T-cell (primary cell): ENCODE measurements at regions not wholly inside any gene's neighbourhood (a gene's known extent, or its start where the extent isn't known, plus 50 kb on each side); places are given as distances from the start of the nearest gene placed in this dataset.
A peak's percentile ranks its signal among the peaks of the same experiment; 100 is the strongest.

Source experiments
- ATAC-seq, 4 experiments: fragments of 200-7000 bp in 3 of 4; fragments of 150-1000 bp in 1 of 4; cut with Tn5 transposase; replicated peaks in 1 of 4; 1 replicate in 3 of 4; 2 replicates in 1 of 4; pipeline ENCODE4 v1.10.0; 2021; ENCODE audit warnings: moderate library complexity in 3 of 4, mild to moderate bottlenecking in 2 of 4, moderate number of reproducible peaks in 1 of 4
- CTCF ChIA-PET, 2 donors: fragments of 300-600 bp; sonication (Branson Sonifier 250); formaldehyde crosslinking; loops; one replicate each; lab custom pipeline; 2022; ENCODE audit warnings: antibody characterized with exemption in 2 of 2; lab: Charles Lee
- POLR2A ChIA-PET, 2 donors: fragments of 300-600 bp; sonication (Branson Sonifier 250); formaldehyde crosslinking; loops; one replicate each; lab custom pipeline; 2022; ENCODE audit warnings: antibody characterized with exemption in 2 of 2; lab: Charles Lee
- DNase-seq, 35 experiments: peaks; one replicate each; pipeline versions ENCODE4 v3.0.0 to v3.0.0-alpha.2; 2013 to 2023
- H3K27ac ChIP-seq: one replicate; pipeline ENCODE4 v1.5.1; 2013; ENCODE audit warnings: low read length
- H3K27me3 ChIP-seq, 2 experiments: replicated peaks in 1 of 2; 1 replicate in 1 of 2; 2 replicates in 1 of 2; pipeline versions ENCODE4 v1.6.1 to v1.7.0; 2013; ENCODE audit warnings: low read length in 1 of 2, mixed read lengths in 1 of 2; ENCODE audit not compliant: control insufficient read depth in 2 of 2, insufficient read depth in 2 of 2; ENCODE audit errors: extremely low read depth in 1 of 2
- H3K36me3 ChIP-seq, 2 donors: 1 replicate in 1 of 2; 2 replicates in 1 of 2; pipeline versions ENCODE4 v1.6.1 to v1.7.0; 2013; ENCODE audit warnings: low read length in 1 of 2; ENCODE audit not compliant: control insufficient read depth in 2 of 2, insufficient read depth in 1 of 2; ENCODE audit errors: extremely low read depth in 1 of 2
- H3K4me1 ChIP-seq, 2 experiments: 1 replicate in 1 of 2; 2 replicates in 1 of 2; pipeline versions ENCODE4 v1.6.1 to v1.7.0; 2013; ENCODE audit warnings: low read length in 2 of 2, mixed read lengths in 1 of 2; ENCODE audit not compliant: insufficient read depth in 2 of 2, control insufficient read depth in 1 of 2; ENCODE audit errors: extremely low read depth in 1 of 2
- H3K4me3 ChIP-seq, 2 donors: 1 replicate in 1 of 2; 2 replicates in 1 of 2; pipeline versions ENCODE4 v1.5.1 to v1.7.0; 2013; ENCODE audit warnings: mild to moderate bottlenecking in 2 of 2, low read length in 1 of 2, moderate library complexity in 1 of 2; ENCODE audit not compliant: control insufficient read depth in 1 of 2; ENCODE audit errors: extremely low read depth in 1 of 2
- H3K9me3 ChIP-seq: 2 replicates; pipeline ENCODE4 v1.7.0; 2013
- H3K27ac Mint-ChIP-seq, 2 donors: one replicate each; pipeline ENCODE4 v1.8.0; 2020 to 2021; ENCODE audit warnings: mild to moderate bottlenecking in 2 of 2, mixed read lengths in 2 of 2
- H3K27me3 Mint-ChIP-seq, 2 donors: one replicate each; pipeline ENCODE4 v1.8.0; 2021 to 2022; ENCODE audit warnings: mixed read lengths in 2 of 2
- H3K36me3 Mint-ChIP-seq: one replicate; pipeline ENCODE4 v1.8.0; 2021; ENCODE audit warnings: mixed read lengths
- H3K4me1 Mint-ChIP-seq, 3 donors: one replicate each; pipeline ENCODE4 v1.8.0; 2020 to 2022; ENCODE audit warnings: mixed read lengths in 3 of 3, mild to moderate bottlenecking in 1 of 3
- H3K4me3 Mint-ChIP-seq, 3 donors: one replicate each; pipeline ENCODE4 v1.8.0; 2020 to 2022; ENCODE audit warnings: mild to moderate bottlenecking in 3 of 3, mixed read lengths in 3 of 3, moderate library complexity in 3 of 3
- H3K9me3 Mint-ChIP-seq, 3 donors: one replicate each; pipeline ENCODE4 v1.8.0; 2020 to 2022; ENCODE audit warnings: mixed read lengths in 3 of 3
- WGBS: methylation state at CpG from one replicate; pipeline ENCODE4 v1.1.5; 2013; ENCODE audit warnings: missing lambda C conversion rate; ENCODE audit not compliant: insufficient coverage; 5-methylcytosine and 5-hydroxymethylcytosine counted together

GRCh38 chrX:131778269-131779218 lies 234.7 kb downstream of the OR13H1 start:
- Histone ChIP-seq H3K27me3 (no peaks in the 10 kb centered on the region), H3K9me3 (no peaks in the 10 kb centered on the region), H3K4me3 (peak overlapping the region in 1 of 2 donors; percentile 76), H3K27ac (no peak overlapping the region), H3K4me1 (no peaks in the 10 kb centered on the region), H3K36me3 (no peaks in the 10 kb centered on the region)
- ChIA-PET CTCF (interaction anchor here in 1 of 2 donors (1.0 kb wide), 1 partner anchor 38 kb away, joined by 3 read pairs; no protein-coding TSS in a partner anchor), POLR2A (no interaction called here)
- Mint-ChIP-seq H3K27me3 (no peaks in the 10 kb centered on the region), H3K27ac (peak overlapping the region in 1 of 2 donors; percentile 94), H3K4me3 (peak overlapping the region in 2 of 3 donors; percentile 81 to 85), H3K36me3 (no peaks in the 10 kb centered on the region), H3K9me3 (no peaks in the 10 kb centered on the region), H3K4me1 (peaks cover 0 to 20% (median 5%) of the 10 kb centered on the region in 3 donors)
- 94% methylated on average over 7 of the region's 18 CpGs for WGBS
- peak in 15 of 35 experiments; percentile 25 to 76 (median 62) for DNase-seq
- peak in 2 of 4 experiments; percentile 68 to 84 for ATAC-seq

GRCh38 chrX:131779306-131779705 lies 235.4 kb downstream of the OR13H1 start:
- DNase-seq (no peak), ATAC-seq (peak in 1 of 4 experiments; percentile 18)
- H3K27ac ChIP-seq: no peak overlapping the region
- H3K4me1 ChIP-seq: no peaks in the 10 kb centered on the region
- ChIA-PET CTCF (interaction anchor here in 1 of 2 donors (1.0 kb wide), 1 partner anchor 39 kb away, joined by 3 read pairs; no protein-coding TSS in a partner anchor), POLR2A (no interaction called here)
- Mint-ChIP-seq H3K36me3 (peaks cover 3% of the 10 kb centered on the region), H3K9me3 (no peaks in the 10 kb centered on the region), H3K27ac (peak overlapping the region in 1 of 2 donors; percentile 94), H3K27me3 (no peaks in the 10 kb centered on the region), H3K4me3 (peak overlapping the region in 2 of 3 donors; percentile 81 to 85), H3K4me1 (peaks cover 0 to 23% (median 9%) of the 10 kb centered on the region in 3 donors)
- H3K36me3 ChIP-seq: no peaks in the 10 kb centered on the region
- no peaks in the 10 kb centered on the region for H3K27me3 ChIP-seq
- H3K4me3 ChIP-seq: no peak overlapping the region
- no peaks in the 10 kb centered on the region for H3K9me3 ChIP-seq
- WGBS: 100% methylated on average over 1 of the region's 7 CpGs

GRCh38 chrX:131779741-131780140 lies 235.9 kb downstream of the OR13H1 start:
- Histone ChIP-seq H3K27ac (no peak overlapping the region), H3K9me3 (no peaks in the 10 kb centered on the region), H3K4me1 (no peaks in the 10 kb centered on the region), H3K4me3 (no peak overlapping the region), H3K27me3 (no peaks in the 10 kb centered on the region), H3K36me3 (no peaks in the 10 kb centered on the region)
- WGBS: no CpG with 5 or more reads among the region's 4 CpGs
- ChIA-PET POLR2A (no interaction called here), CTCF (no interaction called here)
- Mint-ChIP-seq H3K4me3 (peak overlapping the region in 2 of 3 donors; percentile 10 to 85), H3K36me3 (peaks cover 3% of the 10 kb centered on the region), H3K27me3 (no peaks in the 10 kb centered on the region), H3K9me3 (no peaks in the 10 kb centered on the region), H3K27ac (peak overlapping the region in 1 of 2 donors; percentile 94), H3K4me1 (peaks cover 0 to 23% (median 9%) of the 10 kb centered on the region in 3 donors)
- ATAC-seq (no peak), DNase-seq (no peak)

GRCh38 chrX:131782646-131783045 lies 238.8 kb downstream of the OR13H1 start:
- Mint-ChIP-seq H3K27ac (no peak overlapping the region), H3K36me3 (peaks cover 3% of the 10 kb centered on the region), H3K9me3 (no peaks in the 10 kb centered on the region), H3K4me3 (no peak overlapping the region), H3K27me3 (peaks cover 0 to 3% of the 10 kb centered on the region in 2 donors), H3K4me1 (peaks cover 0 to 23% (median 9%) of the 10 kb centered on the region in 3 donors)
- Histone ChIP-seq H3K27me3 (no peaks in the 10 kb centered on the region), H3K4me3 (no peak overlapping the region), H3K9me3 (no peaks in the 10 kb centered on the region), H3K36me3 (no peaks in the 10 kb centered on the region), H3K4me1 (no peaks in the 10 kb centered on the region), H3K27ac (no peak overlapping the region)
- POLR2A ChIA-PET: no interaction called here
- WGBS: no CpG with 5 or more reads among the region's 1 CpG
- CTCF ChIA-PET: no interaction called here
- no peak for ATAC-seq
- no peak for DNase-seq

GRCh38 chrX:131783555-131784308 lies 239.4 kb upstream of the STK26 start:
- Mint-ChIP-seq H3K36me3 (peaks cover 3% of the 10 kb centered on the region), H3K9me3 (no peaks in the 10 kb centered on the region), H3K27ac (peak overlapping the region in 1 of 2 donors; percentile 2), H3K27me3 (peaks cover 0 to 4% of the 10 kb centered on the region in 2 donors), H3K4me3 (peak overlapping the region in 2 of 3 donors; percentile 23 to 68), H3K4me1 (peaks cover 0 to 15% (median 4%) of the 10 kb centered on the region in 3 donors)
- Histone ChIP-seq H3K4me3 (peak overlapping the region in 1 of 2 donors; percentile 26), H3K9me3 (no peaks in the 10 kb centered on the region), H3K36me3 (no peaks in the 10 kb centered on the region), H3K27ac (no peak overlapping the region), H3K27me3 (no peaks in the 10 kb centered on the region), H3K4me1 (no peaks in the 10 kb centered on the region)
- DNase-seq (peak in 15 of 35 experiments; percentile 48 to 84 (median 72)), ATAC-seq (peak in 2 of 4 experiments; percentile 57 to 70)
- CTCF ChIA-PET: no interaction called here
- POLR2A ChIA-PET: no interaction called here
- 100% methylated on average over 3 of the region's 15 CpGs for WGBS

GRCh38 chrX:131789664-131790063 lies 233.4 kb upstream of the STK26 start:
- H3K9me3 Mint-ChIP-seq: no peaks in the 10 kb centered on the region
- no peak for ATAC-seq
- Histone ChIP-seq H3K4me1 (peaks cover 0 to 4% of the 10 kb centered on the region in 2 experiments), H3K9me3 (no peaks in the 10 kb centered on the region), H3K4me3 (no peak overlapping the region), H3K27me3 (no peaks in the 10 kb centered on the region), H3K36me3 (no peaks in the 10 kb centered on the region), H3K27ac (no peak overlapping the region)
- CTCF ChIA-PET: no interaction called here
- peaks cover 0 to 20% (median 12%) of the 10 kb centered on the region in 3 donors for H3K4me1 Mint-ChIP-seq
- H3K4me3 Mint-ChIP-seq: no peak overlapping the region
- POLR2A ChIA-PET: no interaction called here
- WGBS: no CpG with 5 or more reads among the region's 2 CpGs
- no peaks in the 10 kb centered on the region for H3K36me3 Mint-ChIP-seq
- peaks cover 0 to 4% of the 10 kb centered on the region in 2 donors for H3K27me3 Mint-ChIP-seq
- DNase-seq: no peak
- no peak overlapping the region for H3K27ac Mint-ChIP-seq
